DMS53 treated with DMSO at 0.1 percent for 48 hours (cell line): ENCODE measurements at regions not wholly inside any gene's neighbourhood (a gene's known extent, or its start where the extent isn't known, plus 50 kb on each side); places are given as distances from the start of the nearest gene placed in this dataset.
"Not testable (repeated sequence)": the region's sequence is repeated elsewhere in the genome, so short reads cannot be mapped to it uniquely, and the experiment has no call there.

Experiments
- DNase-seq: peaks from one replicate; lab custom pipeline; 2025; ENCODE audit not compliant: unreplicated experiment; lab: John Stamatoyannopoulos, UW

GRCh38 chr21:18803624-18804023 lies 400.0 kb upstream of the TMPRSS15 start:
- no peak for DNase-seq

- DNase-seq = no peak
Measured at GRCh38 chr21:18810136-18810535, 406.6 kb upstream of the TMPRSS15 start.

GRCh38 chr21:18812308-18812707 lies 408.7 kb upstream of the TMPRSS15 start:
- no peak for DNase-seq

- DNase-seq = no peak
Measured at GRCh38 chr21:18819507-18819906, 415.9 kb upstream of the TMPRSS15 start.

GRCh38 chr21:18826562-18826961 lies 423.0 kb upstream of the TMPRSS15 start:
- no peak for DNase-seq

- DNase-seq = no peak
Measured at GRCh38 chr21:18831942-18832676, 428.5 kb upstream of the TMPRSS15 start.

GRCh38 chr21:18832950-18833349 lies 429.4 kb upstream of the TMPRSS15 start:
- DNase-seq = no peak

- not testable (repeated sequence) for DNase-seq
Measured at GRCh38 chr21:18834121-18834520, 430.5 kb upstream of the TMPRSS15 start.

GRCh38 chr21:18840239-18840638 lies 436.7 kb upstream of the TMPRSS15 start:
- peak; percentile 1 for DNase-seq

GRCh38 chr21:18857606-18858005 lies 454.0 kb upstream of the TMPRSS15 start:
- not testable (repeated sequence) for DNase-seq

- no peak for DNase-seq
Measured at GRCh38 chr21:18869104-18869503, 465.5 kb upstream of the TMPRSS15 start.

- DNase-seq = no peak
Measured at GRCh38 chr21:18877917-18878316, 474.3 kb upstream of the TMPRSS15 start.

GRCh38 chr21:18887922-18888602 lies 484.5 kb upstream of the TMPRSS15 start:
- DNase-seq = no peak

- no peak for DNase-seq
Measured at GRCh38 chr21:18893406-18893805, 489.8 kb upstream of the TMPRSS15 start.

- no peak for DNase-seq
Measured at GRCh38 chr21:18894387-18894786, 490.8 kb upstream of the TMPRSS15 start.

- DNase-seq = no peak
Measured at GRCh38 chr21:18899261-18899660, 495.7 kb upstream of the TMPRSS15 start.

- no peak for DNase-seq
Measured at GRCh38 chr21:18902660-18903059, 499.1 kb upstream of the TMPRSS15 start.

- DNase-seq = no peak
Measured at GRCh38 chr21:18907076-18907475, 503.5 kb upstream of the TMPRSS15 start.

- DNase-seq = no peak
Measured at GRCh38 chr21:18908641-18909040, 505.1 kb upstream of the TMPRSS15 start.

- no peak for DNase-seq
Measured at GRCh38 chr21:18913914-18914313, 510.3 kb upstream of the TMPRSS15 start.

GRCh38 chr21:18914570-18914969 lies 511.0 kb upstream of the TMPRSS15 start:
- no peak for DNase-seq

GRCh38 chr21:18917622-18918021 lies 514.0 kb upstream of the TMPRSS15 start:
- DNase-seq = no peak

GRCh38 chr21:18931237-18931636 lies 527.7 kb upstream of the TMPRSS15 start:
- no peak for DNase-seq
